Gastrocnemius medialis (tissue), 4 donors: ENCODE measurements at regions not wholly inside any gene's neighbourhood (a gene's known extent, or its start where the extent isn't known, plus 50 kb on each side); places are given as distances from the start of the nearest gene placed in this dataset.

Experiments used
- CTCF ChIP-seq, 5 experiments: fragments of 450-650 bp in 3 of 5; fragments of 200-600 bp in 2 of 5; sonication (generic) in 2 of 5; IDR thresholded peaks in 4 of 5; conservative IDR thresholded peaks in 1 of 5; 1 replicate in 4 of 5; 2 replicates in 1 of 5; pipeline ENCODE4 v1.5.1; 2016 to 2019; ENCODE audit warnings: antibody characterized with exemption in 5 of 5, mild to moderate bottlenecking in 3 of 5, moderate library complexity in 3 of 5
- POLR2A ChIP-seq, 2 donors: fragments of 450-650 bp; IDR thresholded peaks; one replicate each; pipeline ENCODE4 v1.6.1; 2017; ENCODE audit warnings: antibody characterized with exemption in 2 of 2, mild to moderate bottlenecking in 2 of 2, moderate library complexity in 2 of 2

- no peak for TF ChIP-seq POLR2A (IDR thresholded peaks at IDR 0.05)
- no peak for TF ChIP-seq CTCF (IDR thresholded peaks at IDR 0.05 in 4 of 5, conservative IDR thresholded peaks at IDR 0.05 in 1 of 5)
These were observed 90.1 kb upstream of the BET1 start for GRCh38 chr7:94094298-94094697.
